CD14-positive monocyte (primary cell): ENCODE measurements at regions not wholly inside any gene's neighbourhood (a gene's known extent, or its start where the extent isn't known, plus 50 kb on each side); places are given as distances from the start of the nearest gene placed in this dataset.

Experiments
- DNase-seq, 3 donors: peaks; one replicate each; pipeline ENCODE4 v3.0.0-alpha.2; 2011 to 2022
- H2AFZ ChIP-seq: 2 replicates; pipeline ENCODE4 v1.6.0; 2012; ENCODE audit warnings: mild to moderate bottlenecking, low read depth, low read length, inconsistent platforms; ENCODE audit not compliant: insufficient read depth, poor library complexity, severe bottlenecking
- H3K27ac ChIP-seq, 2 donors: 1 replicate in 1 of 2; 2 replicates in 1 of 2; pipeline ENCODE4 v1.5.1; 2012 to 2013; ENCODE audit warnings: low read length in 2 of 2, control low read depth in 1 of 2, inconsistent platforms in 1 of 2, low read depth in 1 of 2, mild to moderate bottlenecking in 1 of 2
- H3K27me3 ChIP-seq, 2 donors: one replicate each; pipeline versions ENCODE4 v1.6.0 to v1.6.1; 2011 to 2013; ENCODE audit warnings: low read length in 2 of 2; ENCODE audit not compliant: control insufficient read depth in 2 of 2, insufficient read depth in 2 of 2
- H3K36me3 ChIP-seq, 2 donors: replicated peaks in 1 of 2; 1 replicate in 1 of 2; 2 replicates in 1 of 2; pipeline versions ENCODE4 v1.5.1 to v1.6.1; 2012 to 2013; ENCODE audit warnings: low read length in 2 of 2, control low read depth in 1 of 2, inconsistent platforms in 1 of 2, mild to moderate bottlenecking in 1 of 2; ENCODE audit not compliant: insufficient read depth in 2 of 2, control insufficient read depth in 1 of 2
- H3K4me1 ChIP-seq, 2 donors: 1 replicate in 1 of 2; 2 replicates in 1 of 2; pipeline versions ENCODE4 v1.5.1 to v1.6.1; 2012 to 2013; ENCODE audit warnings: low read length in 2 of 2, control low read depth in 1 of 2, inconsistent platforms in 1 of 2, mild to moderate bottlenecking in 1 of 2, moderate library complexity in 1 of 2; ENCODE audit not compliant: insufficient read depth in 2 of 2, control insufficient read depth in 1 of 2
- H3K4me2 ChIP-seq: replicated peaks from 2 replicates; pipeline ENCODE3; 2012; ENCODE audit warnings: low read length, moderate library complexity, mild to moderate bottlenecking; ENCODE audit not compliant: poor library complexity, severe bottlenecking; ENCODE audit errors: extremely low read depth
- H3K4me3 ChIP-seq, 3 experiments: fragments of 200-600 bp in 1 of 3; sonication (generic) in 1 of 3; replicated peaks in 1 of 3; 1 replicate in 2 of 3; 2 replicates in 1 of 3; pipeline ENCODE4 v1.5.1; 2011 to 2013; ENCODE audit warnings: low read length in 3 of 3, mild to moderate bottlenecking in 3 of 3, control low read depth in 2 of 3, low read depth in 2 of 3, inconsistent platforms in 1 of 3, moderate library complexity in 1 of 3
- H3K79me2 ChIP-seq: 2 replicates; pipeline ENCODE4 v1.6.0; 2012; ENCODE audit warnings: mild to moderate bottlenecking, control low read depth, inconsistent platforms, low read length, moderate library complexity; ENCODE audit not compliant: insufficient read depth
- H3K9ac ChIP-seq: 2 replicates; pipeline ENCODE4 v1.6.0; 2017; ENCODE audit warnings: low read length, mild to moderate bottlenecking; ENCODE audit not compliant: insufficient read depth, poor library complexity, severe bottlenecking
- H3K9me3 ChIP-seq, 2 donors: replicated peaks in 1 of 2; 1 replicate in 1 of 2; 2 replicates in 1 of 2; pipeline versions ENCODE4 v1.5.1 to v1.6.1; 2012 to 2013; ENCODE audit warnings: low read length in 2 of 2, control low read depth in 1 of 2; ENCODE audit not compliant: control insufficient read depth in 1 of 2, insufficient read depth in 1 of 2
- H4K20me1 ChIP-seq: 2 replicates; pipeline ENCODE4 v1.6.0; 2012; ENCODE audit warnings: mild to moderate bottlenecking, low read length, control low read depth, moderate library complexity; ENCODE audit not compliant: insufficient read depth
- H3K27ac Mint-ChIP-seq, 7 donors: one replicate each; pipeline ENCODE4 v1.8.0; 2020; ENCODE audit warnings: mild to moderate bottlenecking in 7 of 7, mixed read lengths in 7 of 7, moderate library complexity in 6 of 7, inconsistent platforms in 2 of 7
- H3K27me3 Mint-ChIP-seq, 3 donors: one replicate each; pipeline ENCODE4 v1.8.0; 2021 to 2022; ENCODE audit warnings: low read depth in 3 of 3, mild to moderate bottlenecking in 3 of 3, mixed read lengths in 3 of 3, moderate library complexity in 3 of 3, inconsistent platforms in 1 of 3
- H3K36me3 Mint-ChIP-seq, 2 donors: one replicate each; pipeline ENCODE4 v1.8.0; 2020; ENCODE audit warnings: mixed read lengths in 2 of 2, inconsistent platforms in 1 of 2, mild to moderate bottlenecking in 1 of 2
- H3K4me1 Mint-ChIP-seq: one replicate; pipeline ENCODE4 v1.8.0; 2020; ENCODE audit warnings: mild to moderate bottlenecking, mixed read lengths
- H3K4me3 Mint-ChIP-seq, 2 donors: one replicate each; pipeline ENCODE4 v1.8.0; 2020; ENCODE audit warnings: mild to moderate bottlenecking in 2 of 2, mixed read lengths in 2 of 2, moderate library complexity in 1 of 2
- H3K9me3 Mint-ChIP-seq, 7 donors: one replicate each; pipeline ENCODE4 v1.8.0; 2020 to 2022; ENCODE audit warnings: mixed read lengths in 7 of 7, mild to moderate bottlenecking in 6 of 7, moderate library complexity in 6 of 7, inconsistent platforms in 2 of 7
- WGBS: methylation state at CpG from one replicate; pipeline ENCODE4 v1.1.5; 2013; ENCODE audit warnings: missing lambda C conversion rate; ENCODE audit not compliant: insufficient coverage; 5-methylcytosine and 5-hydroxymethylcytosine counted together
- intact Hi-C, 2 donors: fragments of 100-400 bp; cut with micrococcal nuclease; formaldehyde crosslinking; loops; one replicate each; pipeline versions ENCODE4 v1.15.0 to v1.15.1; 2023
- TF ChIP-seq, protein P1 (sequence below): fragments of 200-600 bp; IDR thresholded peaks from one replicate; pipeline ENCODE4 v1.8.0; 2022; ENCODE audit warnings: antibody characterized with exemption, mild to moderate bottlenecking

DNA sequence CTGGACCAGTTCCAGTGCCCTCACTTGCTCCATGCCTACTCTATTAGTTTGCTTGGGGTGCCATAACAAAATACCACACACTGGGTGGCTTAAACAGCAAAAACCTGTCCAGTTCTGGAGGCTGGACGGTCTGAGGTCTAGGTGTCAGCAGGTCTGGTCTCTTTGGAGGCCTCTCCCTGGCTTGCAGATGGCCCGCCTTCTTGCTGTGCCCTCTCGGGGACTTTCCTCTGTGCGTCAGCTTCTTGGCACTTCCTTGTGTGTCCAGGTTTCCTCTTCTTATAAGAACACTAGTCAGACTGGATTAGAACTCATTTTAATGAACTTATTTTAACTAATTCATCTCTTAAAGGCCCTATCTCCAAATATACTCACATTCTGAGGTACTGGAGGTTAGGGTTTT lies 97.2 kb downstream of the CARTPT start:
- Histone ChIP-seq H3K27ac (no peak overlapping the region), H3K79me2 (no peaks in the 10 kb centered on the region), H3K27me3 (no peaks in the 10 kb centered on the region), H2AFZ (no peak overlapping the region), H3K4me1 (no peaks in the 10 kb centered on the region), H3K4me2 (no peak overlapping the region), H3K4me3 (no peak overlapping the region), H3K36me3 (no peaks in the 10 kb centered on the region), H3K9ac (no peak overlapping the region), H4K20me1 (no peaks in the 10 kb centered on the region), H3K9me3 (peaks cover 0 to 13% of the 10 kb centered on the region in 2 donors)
- TF ChIP-seq, protein P1, sequence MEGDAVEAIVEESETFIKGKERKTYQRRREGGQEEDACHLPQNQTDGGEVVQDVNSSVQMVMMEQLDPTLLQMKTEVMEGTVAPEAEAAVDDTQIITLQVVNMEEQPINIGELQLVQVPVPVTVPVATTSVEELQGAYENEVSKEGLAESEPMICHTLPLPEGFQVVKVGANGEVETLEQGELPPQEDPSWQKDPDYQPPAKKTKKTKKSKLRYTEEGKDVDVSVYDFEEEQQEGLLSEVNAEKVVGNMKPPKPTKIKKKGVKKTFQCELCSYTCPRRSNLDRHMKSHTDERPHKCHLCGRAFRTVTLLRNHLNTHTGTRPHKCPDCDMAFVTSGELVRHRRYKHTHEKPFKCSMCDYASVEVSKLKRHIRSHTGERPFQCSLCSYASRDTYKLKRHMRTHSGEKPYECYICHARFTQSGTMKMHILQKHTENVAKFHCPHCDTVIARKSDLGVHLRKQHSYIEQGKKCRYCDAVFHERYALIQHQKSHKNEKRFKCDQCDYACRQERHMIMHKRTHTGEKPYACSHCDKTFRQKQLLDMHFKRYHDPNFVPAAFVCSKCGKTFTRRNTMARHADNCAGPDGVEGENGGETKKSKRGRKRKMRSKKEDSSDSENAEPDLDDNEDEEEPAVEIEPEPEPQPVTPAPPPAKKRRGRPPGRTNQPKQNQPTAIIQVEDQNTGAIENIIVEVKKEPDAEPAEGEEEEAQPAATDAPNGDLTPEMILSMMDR: no peak
- Mint-ChIP-seq H3K9me3 (peaks cover 3 to 18% (median 11%) of the 10 kb centered on the region in 7 donors), H3K27me3 (peaks cover 0 to 4% (median 3%) of the 10 kb centered on the region in 3 donors), H3K36me3 (no peaks in the 10 kb centered on the region), H3K4me3 (no peak overlapping the region), H3K4me1 (no peaks in the 10 kb centered on the region), H3K27ac (no peak overlapping the region)
- no peak for DNase-seq
- intact Hi-C loops: no loop called here
- WGBS: 81% methylated on average over 3 of the region's 4 CpGs

DNA sequence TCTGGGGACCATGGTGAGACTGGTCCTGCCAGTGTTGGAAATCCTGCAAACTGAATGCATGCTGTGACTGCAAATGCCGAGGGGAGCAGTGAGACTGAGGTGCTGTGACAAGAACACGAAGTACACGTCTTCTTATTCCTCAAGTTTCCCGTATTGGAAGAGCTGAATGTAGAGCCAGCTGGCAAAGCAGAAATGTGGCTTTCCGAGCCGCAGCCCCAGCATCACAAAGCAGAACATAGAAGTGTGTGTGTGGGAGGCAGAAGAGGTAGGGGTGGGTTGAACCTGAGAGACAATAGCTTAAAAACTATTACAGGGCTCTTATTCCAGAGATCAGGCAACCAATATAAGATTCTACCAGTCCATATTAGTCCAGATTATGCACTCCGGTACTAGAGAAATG lies 98.8 kb downstream of the CARTPT start:
- Mint-ChIP-seq H3K4me1 (no peaks in the 10 kb centered on the region), H3K9me3 (peaks cover 6 to 22% (median 13%) of the 10 kb centered on the region in 7 donors), H3K27me3 (peaks cover 0 to 2% (median 1%) of the 10 kb centered on the region in 3 donors), H3K27ac (peak overlapping the region in 1 of 7 donors; percentile 24), H3K36me3 (no peaks in the 10 kb centered on the region), H3K4me3 (no peak overlapping the region)
- H3K36me3 ChIP-seq: no peaks in the 10 kb centered on the region
- H2AFZ ChIP-seq: no peak overlapping the region
- H3K4me1 ChIP-seq: no peaks in the 10 kb centered on the region
- H4K20me1 ChIP-seq: no peaks in the 10 kb centered on the region
- H3K27me3 ChIP-seq: no peaks in the 10 kb centered on the region
- H3K79me2 ChIP-seq: no peaks in the 10 kb centered on the region
- no peak overlapping the region for H3K27ac ChIP-seq
- no peak for DNase-seq
- no peak overlapping the region for H3K9ac ChIP-seq
- 96% methylated on average over 5 of the region's 7 CpGs for WGBS
- intact Hi-C loops: no loop called here
- TF ChIP-seq, protein P1: no peak
- H3K9me3 ChIP-seq: peaks cover 0 to 13% of the 10 kb centered on the region in 2 donors
- H3K4me2 ChIP-seq: no peak overlapping the region
- H3K4me3 ChIP-seq: no peak overlapping the region
